Fibroblast of lung (primary cell): ENCODE measurements at regions not wholly inside any gene's neighbourhood (a gene's known extent, or its start where the extent isn't known, plus 50 kb on each side); places are given as distances from the start of the nearest gene placed in this dataset.

Experiments used
- DNase-seq, 2 donors: peaks; one replicate each; pipeline versions ENCODE4 v3.0.0 to v3.0.0-alpha.2; 2010; ENCODE audit warnings: low read depth in 2 of 2
- H2AFZ ChIP-seq: 2 replicates; pipeline ENCODE4 v1.5.1; 2012; ENCODE audit warnings: low read length, control low read depth, inconsistent platforms
- H3K27ac ChIP-seq: 2 replicates; pipeline ENCODE4 v1.5.1; 2011; ENCODE audit warnings: low read length, control low read depth; ENCODE audit not compliant: insufficient read depth
- H3K27me3 ChIP-seq: 2 replicates; pipeline ENCODE4 v1.5.1; 2011; ENCODE audit warnings: mild to moderate bottlenecking, low read length; ENCODE audit not compliant: control insufficient read depth, insufficient read depth
- H3K36me3 ChIP-seq: 2 replicates; pipeline ENCODE4 v1.5.1; 2011; ENCODE audit warnings: low read length; ENCODE audit not compliant: control insufficient read depth, insufficient read depth
- H3K4me1 ChIP-seq: 2 replicates; pipeline ENCODE4 v1.5.1; 2011; ENCODE audit warnings: low read length; ENCODE audit not compliant: control insufficient read depth, insufficient read depth; ENCODE audit errors: extremely low read depth
- H3K4me2 ChIP-seq: 2 replicates; pipeline ENCODE4 v1.5.1; 2011; ENCODE audit warnings: low read length, control low read depth; ENCODE audit not compliant: insufficient read depth; ENCODE audit errors: extremely low read depth
- H3K4me3 ChIP-seq, 4 experiments: fragments of 200-600 bp in 1 of 4; sonication (generic) in 1 of 4; replicated peaks in 1 of 4; 2 replicates each; pipeline ENCODE4 v1.5.1; 2011 to 2016; ENCODE audit warnings: low read length in 4 of 4, low read depth in 3 of 4, mild to moderate bottlenecking in 3 of 4, control low read depth in 2 of 4, inconsistent platforms in 1 of 4, mixed read lengths in 1 of 4; ENCODE audit not compliant: insufficient read depth in 1 of 4; ENCODE audit errors: control extremely low read depth in 1 of 4
- H3K79me2 ChIP-seq: 2 replicates; pipeline ENCODE4 v1.5.1; 2012; ENCODE audit warnings: mild to moderate bottlenecking, low read length, inconsistent platforms; ENCODE audit not compliant: control insufficient read depth, insufficient read depth
- H3K9ac ChIP-seq: 2 replicates; pipeline ENCODE4 v1.5.1; 2011; ENCODE audit warnings: mild to moderate bottlenecking, low read length, control low read depth; ENCODE audit not compliant: insufficient read depth
- H3K9me3 ChIP-seq: 2 replicates; pipeline ENCODE4 v1.5.1; 2012; ENCODE audit warnings: low read depth, low read length; ENCODE audit not compliant: control insufficient read depth, insufficient read depth
- H4K20me1 ChIP-seq: 2 replicates; pipeline ENCODE4 v1.5.1; 2011; ENCODE audit warnings: low read length; ENCODE audit not compliant: control insufficient read depth, insufficient read depth; ENCODE audit errors: extremely low read depth
- EZH2 ChIP-seq: IDR thresholded peaks from 2 replicates; pipeline ENCODE4 v1.5.1; 2012; ENCODE audit warnings: low read length, control low read depth, mild to moderate bottlenecking; ENCODE audit errors: missing control alignments
- TF ChIP-seq, protein P1 (sequence below), 2 donors: IDR thresholded peaks in 1 of 2; conservative IDR thresholded peaks in 1 of 2; 1 replicate in 1 of 2; 2 replicates in 1 of 2; pipeline ENCODE4 v1.5.1; 2011 to 2012; ENCODE audit warnings: low read length in 2 of 2, control low read depth in 1 of 2, inconsistent platforms in 1 of 2, low read depth in 1 of 2, mild to moderate bottlenecking in 1 of 2

GRCh38 chr16:7957151-7957550 lies 624.5 kb downstream of the RBFOX1 start:
- TF ChIP-seq, protein P1, sequence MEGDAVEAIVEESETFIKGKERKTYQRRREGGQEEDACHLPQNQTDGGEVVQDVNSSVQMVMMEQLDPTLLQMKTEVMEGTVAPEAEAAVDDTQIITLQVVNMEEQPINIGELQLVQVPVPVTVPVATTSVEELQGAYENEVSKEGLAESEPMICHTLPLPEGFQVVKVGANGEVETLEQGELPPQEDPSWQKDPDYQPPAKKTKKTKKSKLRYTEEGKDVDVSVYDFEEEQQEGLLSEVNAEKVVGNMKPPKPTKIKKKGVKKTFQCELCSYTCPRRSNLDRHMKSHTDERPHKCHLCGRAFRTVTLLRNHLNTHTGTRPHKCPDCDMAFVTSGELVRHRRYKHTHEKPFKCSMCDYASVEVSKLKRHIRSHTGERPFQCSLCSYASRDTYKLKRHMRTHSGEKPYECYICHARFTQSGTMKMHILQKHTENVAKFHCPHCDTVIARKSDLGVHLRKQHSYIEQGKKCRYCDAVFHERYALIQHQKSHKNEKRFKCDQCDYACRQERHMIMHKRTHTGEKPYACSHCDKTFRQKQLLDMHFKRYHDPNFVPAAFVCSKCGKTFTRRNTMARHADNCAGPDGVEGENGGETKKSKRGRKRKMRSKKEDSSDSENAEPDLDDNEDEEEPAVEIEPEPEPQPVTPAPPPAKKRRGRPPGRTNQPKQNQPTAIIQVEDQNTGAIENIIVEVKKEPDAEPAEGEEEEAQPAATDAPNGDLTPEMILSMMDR (conservative IDR thresholded peaks at IDR 0.05 in 1 of 2, IDR thresholded peaks at IDR 0.05 in 1 of 2; ENCODE audit: low read depth in 1 of 2, low read length in 2 of 2) = no peak
- no peak for TF ChIP-seq EZH2
- no peaks in the 10 kb centered on the region for H4K20me1 ChIP-seq
- H3K4me2 ChIP-seq = no peak overlapping the region
- H3K9ac ChIP-seq = no peak overlapping the region
- H3K27ac ChIP-seq = no peak overlapping the region
- H3K4me1 ChIP-seq = no peaks in the 10 kb centered on the region
- no peaks in the 10 kb centered on the region for H3K27me3 ChIP-seq
- no peak overlapping the region for H2AFZ ChIP-seq
- DNase-seq = no peak
- H3K9me3 ChIP-seq = no peaks in the 10 kb centered on the region
- no peak overlapping the region for H3K4me3 ChIP-seq
- H3K36me3 ChIP-seq = no peaks in the 10 kb centered on the region
- H3K79me2 ChIP-seq = no peaks in the 10 kb centered on the region

DNA sequence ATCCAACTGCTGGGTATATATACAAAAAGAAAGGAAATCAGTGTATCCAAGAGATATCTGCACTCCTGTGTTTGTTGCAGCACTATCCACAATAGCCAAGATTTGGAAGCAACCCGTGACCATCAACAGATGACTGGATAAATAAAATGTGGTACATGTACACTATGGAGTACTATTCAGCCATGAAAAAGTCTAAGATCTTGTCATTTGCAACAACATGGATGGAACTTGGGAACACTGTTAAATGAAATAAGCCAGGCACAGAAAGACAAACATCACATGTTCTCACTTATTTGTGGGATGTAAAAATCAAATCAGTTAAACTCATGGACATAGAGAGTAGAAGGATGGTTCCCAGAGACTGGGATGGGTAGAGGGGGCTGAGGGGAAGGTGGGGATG lies 620.7 kb downstream of the RBFOX1 start:
- no peaks in the 10 kb centered on the region for H3K9me3 ChIP-seq
- no peak for TF ChIP-seq EZH2
- no peaks in the 10 kb centered on the region for H3K79me2 ChIP-seq
- H3K9ac ChIP-seq = no peak overlapping the region
- no peak overlapping the region for H3K4me2 ChIP-seq
- H2AFZ ChIP-seq = no peak overlapping the region
- no peak for DNase-seq
- no peaks in the 10 kb centered on the region for H4K20me1 ChIP-seq
- no peaks in the 10 kb centered on the region for H3K36me3 ChIP-seq
- H3K27me3 ChIP-seq = no peaks in the 10 kb centered on the region
- no peaks in the 10 kb centered on the region for H3K4me1 ChIP-seq
- no peak overlapping the region for H3K4me3 ChIP-seq
- no peak overlapping the region for H3K27ac ChIP-seq

DNA sequence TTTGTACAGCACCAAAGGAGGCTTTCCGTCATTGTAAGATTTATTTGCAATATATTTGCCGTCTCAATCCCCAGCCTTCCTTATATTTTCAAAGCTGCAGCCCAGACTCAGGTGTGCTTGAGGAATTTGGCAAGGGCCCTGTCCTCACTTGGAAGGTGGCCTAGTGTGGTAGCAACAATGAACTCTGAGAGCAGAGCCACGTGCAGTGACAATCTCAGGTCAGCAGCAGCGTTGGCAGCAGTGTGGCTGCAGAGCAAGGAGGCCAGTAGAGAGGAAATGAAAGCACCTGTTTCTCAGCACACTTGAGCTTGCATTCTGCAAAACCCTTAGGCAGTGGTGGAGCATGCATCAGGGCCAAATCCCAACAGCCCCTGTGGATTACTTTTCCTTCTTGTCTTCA lies 613.5 kb downstream of the RBFOX1 start:
- H3K36me3 ChIP-seq = no peaks in the 10 kb centered on the region
- no peak overlapping the region for H3K4me3 ChIP-seq
- H2AFZ ChIP-seq = no peak overlapping the region
- no peak overlapping the region for H3K27ac ChIP-seq
- no peaks in the 10 kb centered on the region for H3K4me1 ChIP-seq
- TF ChIP-seq, protein P1 (conservative IDR thresholded peaks at IDR 0.05 in 1 of 2, IDR thresholded peaks at IDR 0.05 in 1 of 2; ENCODE audit: low read depth in 1 of 2, low read length in 2 of 2) = no peak
- TF ChIP-seq EZH2 = no peak
- no peaks in the 10 kb centered on the region for H4K20me1 ChIP-seq
- no peaks in the 10 kb centered on the region for H3K9me3 ChIP-seq
- no peak for DNase-seq
- no peak overlapping the region for H3K9ac ChIP-seq
- H3K4me2 ChIP-seq = no peak overlapping the region
- H3K79me2 ChIP-seq = no peaks in the 10 kb centered on the region
- no peaks in the 10 kb centered on the region for H3K27me3 ChIP-seq
